HCEC 1CT (cell line): ENCODE measurements at regions not wholly inside any gene's neighbourhood (a gene's known extent, or its start where the extent isn't known, plus 50 kb on each side); places are given as distances from the start of the nearest gene placed in this dataset.
"Not testable (repeated sequence)": the region's sequence is repeated elsewhere in the genome, so short reads cannot be mapped to it uniquely, and the experiment has no call there.

Experiments
- DNase-seq: peaks from one replicate; pipeline ENCODE4 v3.0.0-alpha.2; 2017

GRCh38 chr7:114108510-114108909 lies 189.7 kb upstream of the PPP1R3A start:
- DNase-seq, result no peak

- no peak for DNase-seq
Measured at GRCh38 chr7:114107522-114107921, 188.7 kb upstream of the PPP1R3A start.

- DNase-seq, result no peak
Measured at GRCh38 chr7:114104035-114104434, 185.2 kb upstream of the PPP1R3A start.

GRCh38 chr7:114102996-114103395 lies 184.2 kb upstream of the PPP1R3A start:
- DNase-seq, result no peak

- no peak for DNase-seq
Measured at GRCh38 chr7:114102131-114102530, 183.3 kb upstream of the PPP1R3A start.

GRCh38 chr7:114100810-114101209 lies 182.0 kb upstream of the PPP1R3A start:
- DNase-seq, result no peak

DNA sequence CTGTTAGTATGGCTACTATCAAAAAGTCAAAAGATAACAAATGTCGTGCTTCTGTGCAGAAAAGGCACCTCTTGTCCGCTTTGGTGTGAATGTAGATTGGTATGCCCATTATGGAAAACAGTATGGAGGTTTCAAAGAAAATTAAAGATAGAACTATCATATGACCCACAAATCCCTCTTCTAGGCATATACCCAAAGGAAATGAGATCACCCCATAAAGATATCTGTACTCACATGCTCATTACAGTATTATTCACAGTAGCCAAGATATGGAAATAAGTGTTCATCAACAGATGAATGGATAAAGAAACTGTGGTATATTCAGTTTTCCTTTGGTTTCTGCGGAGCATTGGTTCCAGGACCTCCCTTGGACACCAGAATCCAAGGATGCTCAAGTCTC lies 180.5 kb upstream of the PPP1R3A start:
- no peak for DNase-seq

- DNase-seq, result no peak
Measured at GRCh38 chr7:114095885-114096284, 177.1 kb upstream of the PPP1R3A start.

DNA sequence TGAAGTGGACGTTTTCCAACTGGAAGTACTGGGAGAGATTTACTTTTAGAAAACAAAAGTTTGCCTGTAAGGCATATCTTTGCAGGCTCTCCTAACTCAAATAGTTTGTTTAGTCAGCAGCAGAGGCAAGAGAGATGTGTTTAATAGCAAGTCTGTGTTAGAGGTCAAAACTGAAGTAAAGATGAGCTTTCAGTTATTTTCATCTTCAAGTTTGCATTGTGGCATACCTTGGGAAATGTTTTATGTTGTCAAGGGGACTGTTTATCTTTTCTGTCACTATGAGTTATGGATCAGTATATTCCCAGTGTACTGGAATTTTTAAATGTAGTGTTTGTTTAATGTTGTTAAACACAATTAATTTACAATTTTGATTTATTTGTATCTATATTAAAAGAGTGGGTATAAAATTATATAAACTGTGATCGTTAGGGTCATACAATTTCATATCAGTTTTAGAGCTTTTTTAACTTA lies 169.7 kb upstream of the PPP1R3A start:
- no peak for DNase-seq

GRCh38 chr7:114087653-114088469 lies 169.1 kb upstream of the PPP1R3A start:
- DNase-seq, result no peak

GRCh38 chr7:114086914-114087652 lies 168.3 kb upstream of the PPP1R3A start:
- peak; percentile 30 for DNase-seq

GRCh38 chr7:114086537-114086913 lies 167.7 kb upstream of the PPP1R3A start:
- DNase-seq, result no peak

- DNase-seq, result peak; percentile 74
Measured at GRCh38 chr7:114085592-114086501, 167.0 kb upstream of the PPP1R3A start.

- no peak for DNase-seq
Measured at GRCh38 chr7:114085313-114085591, 166.4 kb upstream of the PPP1R3A start.

GRCh38 chr7:114084472-114085312 lies 165.9 kb upstream of the PPP1R3A start:
- peak; percentile 47 for DNase-seq

DNA sequence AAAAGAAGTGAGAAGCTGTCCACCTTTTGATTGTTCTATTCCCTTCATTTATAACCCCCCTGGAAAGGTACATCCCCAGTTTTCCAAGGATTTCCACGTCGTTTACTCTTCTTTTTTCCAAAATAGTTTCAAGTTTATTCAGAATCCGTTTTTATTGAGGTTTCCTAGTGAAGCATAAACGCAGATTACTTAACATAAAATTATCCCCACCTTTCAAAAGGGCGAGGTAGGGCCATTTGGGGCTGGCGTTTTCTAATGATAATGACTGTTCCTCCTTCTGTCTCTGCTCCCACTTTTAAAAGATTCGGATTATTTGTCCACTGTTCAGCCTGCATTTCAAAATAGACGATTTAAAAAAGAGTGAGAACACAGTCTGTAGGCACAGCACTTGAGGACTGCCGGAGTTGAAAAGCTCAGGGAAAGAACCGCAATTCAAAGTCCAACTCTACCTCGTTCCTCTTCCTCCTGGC lies 165.2 kb upstream of the PPP1R3A start:
- DNase-seq, result no peak

GRCh38 chr7:114083166-114084001 lies 164.6 kb upstream of the PPP1R3A start:
- DNase-seq, result no peak

GRCh38 chr7:114082642-114083165 lies 163.9 kb upstream of the PPP1R3A start:
- DNase-seq, result peak; percentile 30

GRCh38 chr7:114081606-114082425 lies 163.0 kb upstream of the PPP1R3A start:
- peak; percentile 63 for DNase-seq

DNA sequence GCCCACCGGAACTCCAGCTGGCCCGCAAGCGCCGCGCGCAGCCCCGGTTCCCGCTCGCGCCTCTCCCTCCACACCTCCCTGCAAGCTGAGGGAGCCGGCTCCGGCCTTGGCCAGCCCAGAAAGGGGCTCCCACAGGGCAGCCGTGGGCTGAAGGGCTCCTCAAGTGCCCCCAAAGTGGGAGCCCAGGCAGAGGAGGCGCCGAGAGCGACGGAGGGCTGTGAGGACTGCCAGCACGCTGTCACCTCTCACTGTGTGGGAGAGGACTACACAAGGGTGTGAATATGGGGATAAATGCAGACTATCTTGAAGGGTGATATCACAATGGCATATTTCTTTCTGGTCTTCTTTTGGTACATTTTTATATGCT lies 158.3 kb upstream of the PPP1R3A start:
- DNase-seq, result not testable (repeated sequence)
